Neural cell (in vitro differentiated cells): ENCODE measurements at regions not wholly inside any gene's neighbourhood (a gene's known extent, or its start where the extent isn't known, plus 50 kb on each side); places are given as distances from the start of the nearest gene placed in this dataset.

Experiments
- H2AFZ ChIP-seq: fragments of 200-600, 300-800 bp; sonication (generic), shearing (Covaris generic); 2 replicates; pipeline ENCODE4 v1.6.0; 2014; ENCODE audit warnings: low read depth, mild to moderate bottlenecking, antibody characterized with exemption, low read length, moderate library complexity
- H3F3A ChIP-seq: fragments of 200-600 bp; shearing (Covaris generic); 2 replicates; pipeline ENCODE4 v1.6.1; 2016; ENCODE audit warnings: mild to moderate bottlenecking, moderate library complexity, mixed read lengths, antibody characterized with exemption, low read length; ENCODE audit not compliant: insufficient read depth, poor library complexity, severe bottlenecking
- H3K27ac ChIP-seq: fragments of 200-600, 300-800 bp; sonication (generic), shearing (Covaris generic); 2 replicates; pipeline ENCODE4 v1.5.1; 2014; ENCODE audit warnings: mild to moderate bottlenecking, low read length, moderate library complexity
- H3K27me3 ChIP-seq: fragments of 300-800, 200-600 bp; sonication (generic), shearing (Covaris generic); 2 replicates; pipeline ENCODE4 v1.6.0; 2014; ENCODE audit warnings: mild to moderate bottlenecking, low read depth, low read length, moderate library complexity; ENCODE audit not compliant: insufficient read depth
- H3K36me3 ChIP-seq: fragments of 300-800, 200-600 bp; sonication (generic), shearing (Covaris generic); 2 replicates; pipeline ENCODE4 v1.5.1; 2014; ENCODE audit warnings: mild to moderate bottlenecking, antibody characterized with exemption, low read length, moderate library complexity; ENCODE audit not compliant: insufficient read depth
- H3K4me2 ChIP-seq: fragments of 300-800, 200-600 bp; sonication (generic), shearing (Covaris generic); 2 replicates; pipeline ENCODE4 v1.6.0; 2014; ENCODE audit warnings: mild to moderate bottlenecking, low read length
- H3K4me3 ChIP-seq: fragments of 300-800, 200-600 bp; sonication (generic), shearing (Covaris generic); 2 replicates; pipeline ENCODE4 v1.5.1; 2014; ENCODE audit warnings: mild to moderate bottlenecking, low read length, moderate library complexity
- H3K79me2 ChIP-seq: fragments of 200-600 bp; shearing (Covaris generic); replicated peaks from 2 replicates; pipeline ENCODE4 v1.6.0; 2014; ENCODE audit warnings: mild to moderate bottlenecking, low read length, moderate library complexity; ENCODE audit not compliant: insufficient read depth
- H3K9ac ChIP-seq: fragments of 300-800, 200-600 bp; sonication (generic), shearing (Covaris generic); 2 replicates; pipeline ENCODE4 v1.6.1; 2016; ENCODE audit warnings: mild to moderate bottlenecking, low read length, mixed read lengths
- H3K9me2 ChIP-seq: fragments of 200-600 bp; shearing (Covaris generic); 2 replicates; pipeline ENCODE4 v1.6.1; 2016; ENCODE audit warnings: mild to moderate bottlenecking, low read length, mixed read lengths; ENCODE audit not compliant: insufficient read depth
- H3K9me3 ChIP-seq: fragments of 200-600, 300-800 bp; sonication (generic), shearing (Covaris generic); 2 replicates; pipeline ENCODE4 v1.6.1; 2016; ENCODE audit warnings: mild to moderate bottlenecking, mixed run types, low read length, moderate library complexity, mixed read lengths
- H4K20me1 ChIP-seq: fragments of 200-600 bp; shearing (Covaris generic); 2 replicates; pipeline ENCODE4 v1.6.1; 2016; ENCODE audit warnings: mild to moderate bottlenecking, mixed run types; ENCODE audit not compliant: insufficient read depth
- CTCF ChIP-seq: fragments of 450-650 bp; IDR thresholded peaks from 2 replicates; pipeline ENCODE4 v1.5.1; 2014; ENCODE audit warnings: antibody characterized with exemption, mild to moderate bottlenecking, moderate library complexity; ENCODE audit not compliant: poor library complexity, severe bottlenecking
- EP300 ChIP-seq: fragments of 450-650 bp; conservative IDR thresholded peaks from 2 replicates; pipeline ENCODE4 v1.6.1; 2014; ENCODE audit warnings: antibody characterized with exemption, mild to moderate bottlenecking, moderate library complexity; ENCODE audit not compliant: poor library complexity, severe bottlenecking
- EZH2 ChIP-seq: fragments of 200-600, 300-800 bp; shearing (Covaris generic), sonication (generic); IDR thresholded peaks from 2 replicates; pipeline ENCODE4 v1.6.1; 2014; ENCODE audit warnings: antibody characterized with exemption, low read length, borderline replicate concordance, mild to moderate bottlenecking; ENCODE audit not compliant: insufficient read depth, poor library complexity, severe bottlenecking
- MXI1 ChIP-seq: fragments of 450-650 bp; conservative IDR thresholded peaks from 2 replicates; pipeline ENCODE4 v1.6.1; 2014; ENCODE audit warnings: antibody characterized with exemption, mild to moderate bottlenecking; ENCODE audit not compliant: poor library complexity, severe bottlenecking
- POLR2AphosphoS5 ChIP-seq: IDR thresholded peaks from 2 replicates; pipeline ENCODE4 v1.6.1; 2012
- RAD21 ChIP-seq: fragments of 450-650 bp; conservative IDR thresholded peaks from 2 replicates; pipeline ENCODE4 v1.6.1; 2014; ENCODE audit warnings: antibody characterized with exemption, mild to moderate bottlenecking, moderate library complexity
- REST ChIP-seq: IDR thresholded peaks from 2 replicates; pipeline ENCODE4 v1.6.1; 2012; ENCODE audit warnings: borderline replicate concordance
- SMC3 ChIP-seq: fragments of 450-650 bp; conservative IDR thresholded peaks from 2 replicates; pipeline ENCODE4 v1.6.1; 2014; ENCODE audit warnings: antibody characterized with exemption, mild to moderate bottlenecking, moderate library complexity; ENCODE audit not compliant: poor library complexity
- TAF1 ChIP-seq: IDR thresholded peaks from 2 replicates; pipeline ENCODE4 v1.6.1; 2012; ENCODE audit warnings: low read depth

GRCh38 chr2:160680294-160680693 lies 186.7 kb upstream of the RBMS1 start:
- Histone ChIP-seq H3K9ac (no peak overlapping the region), H3K9me2 (no peaks in the 10 kb centered on the region), H2AFZ (no peak overlapping the region), H3K27me3 (no peaks in the 10 kb centered on the region), H3K27ac (no peak overlapping the region), H3K4me2 (no peak overlapping the region), H3K79me2 (no peaks in the 10 kb centered on the region), H3K36me3 (no peaks in the 10 kb centered on the region), H3K4me3 (no peak overlapping the region), H3K9me3 (no peaks in the 10 kb centered on the region), H3F3A (no peaks in the 10 kb centered on the region), H4K20me1 (no peaks in the 10 kb centered on the region)
- no peak for TF ChIP-seq EZH2
- no peak for TF ChIP-seq SMC3
- no peak for TF ChIP-seq REST
- TF ChIP-seq CTCF, result no peak
- no peak for TF ChIP-seq TAF1
- TF ChIP-seq MXI1, result no peak
- TF ChIP-seq RAD21, result no peak
- TF ChIP-seq EP300, result no peak
- no peak for TF ChIP-seq POLR2AphosphoS5

- no peak overlapping the region for H3K9ac ChIP-seq
- TF ChIP-seq EZH2 (no peak), RAD21 (no peak), SMC3 (no peak), MXI1 (no peak), REST (no peak), POLR2AphosphoS5 (no peak), TAF1 (no peak), CTCF (no peak), EP300 (no peak)
- H4K20me1 ChIP-seq, result no peaks in the 10 kb centered on the region
- no peaks in the 10 kb centered on the region for H3K9me3 ChIP-seq
- H3K9me2 ChIP-seq, result no peaks in the 10 kb centered on the region
- no peak overlapping the region for H3K4me3 ChIP-seq
- H3K27ac ChIP-seq, result no peak overlapping the region
- no peak overlapping the region for H3K4me2 ChIP-seq
- H3K36me3 ChIP-seq, result no peaks in the 10 kb centered on the region
- no peak overlapping the region for H2AFZ ChIP-seq
- H3F3A ChIP-seq, result no peaks in the 10 kb centered on the region
- no peaks in the 10 kb centered on the region for H3K79me2 ChIP-seq
- no peaks in the 10 kb centered on the region for H3K27me3 ChIP-seq
Observed at GRCh38 chr2:160680974-160681373, 187.4 kb upstream of the RBMS1 start.
